ENCODE measurements at regions not wholly inside any gene's neighbourhood (a gene's known extent, or its start where the extent isn't known, plus 50 kb on each side); places are given as distances from the start of the nearest gene placed in this dataset.
"Not testable (repeated sequence)": the region's sequence is repeated elsewhere in the genome, so short reads cannot be mapped to it uniquely, and the experiment has no call there.

DNA sequence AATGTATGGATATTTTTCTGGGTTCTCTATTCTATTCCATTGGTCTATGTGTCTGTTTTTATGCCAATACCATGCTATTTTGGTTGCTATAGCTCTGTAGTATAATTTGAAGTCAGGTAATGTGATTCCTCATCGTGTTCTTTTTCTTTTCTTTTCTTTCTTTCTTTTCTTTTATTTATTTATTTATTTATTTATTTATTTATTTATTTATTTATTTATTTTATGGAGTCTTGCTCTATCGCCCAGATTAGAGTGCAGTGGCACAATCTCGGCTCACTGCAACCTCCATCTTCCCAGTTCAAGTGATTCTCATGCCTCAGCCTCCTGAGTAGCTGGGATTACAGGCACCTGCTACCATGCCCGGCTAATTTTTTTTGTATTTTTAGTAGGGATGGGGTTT is 315.2 kb downstream of the SV2B start:
- DNase-seq: not testable (repeated sequence)

GRCh38 chr15:91420689-91421088 is 320.6 kb downstream of the SV2B start:
- DNase-seq: no peak

DNA sequence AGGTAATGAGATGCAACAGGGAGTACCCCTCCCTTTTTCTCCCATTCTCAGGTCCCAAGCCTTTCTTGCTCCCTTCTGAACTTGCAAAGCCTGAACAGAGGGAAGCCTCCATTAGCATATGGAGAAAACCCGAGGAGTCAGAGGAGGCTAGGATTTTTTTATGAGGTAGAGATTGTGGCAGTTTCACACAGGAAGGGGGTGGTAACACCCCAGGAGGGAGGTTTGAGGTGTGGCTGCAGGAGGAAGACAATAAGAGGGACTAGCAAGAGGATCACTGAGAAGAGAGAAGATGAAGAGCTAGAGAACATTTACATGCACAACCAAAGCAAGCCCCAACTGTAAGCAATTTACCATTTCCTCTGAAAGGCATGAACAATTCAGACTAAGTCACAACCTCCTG is 322.7 kb downstream of the SV2B start:
- DNase-seq: no peak

GRCh38 chr15:91424001-91424400 is 323.9 kb downstream of the SV2B start:
- DNase-seq: no peak

GRCh38 chr15:91426412-91426811 is 326.4 kb downstream of the SV2B start:
- DNase-seq: no peak

- DNase-seq: no peak
Measured at GRCh38 chr15:91429973-91430372, 329.9 kb downstream of the SV2B start.

DNA sequence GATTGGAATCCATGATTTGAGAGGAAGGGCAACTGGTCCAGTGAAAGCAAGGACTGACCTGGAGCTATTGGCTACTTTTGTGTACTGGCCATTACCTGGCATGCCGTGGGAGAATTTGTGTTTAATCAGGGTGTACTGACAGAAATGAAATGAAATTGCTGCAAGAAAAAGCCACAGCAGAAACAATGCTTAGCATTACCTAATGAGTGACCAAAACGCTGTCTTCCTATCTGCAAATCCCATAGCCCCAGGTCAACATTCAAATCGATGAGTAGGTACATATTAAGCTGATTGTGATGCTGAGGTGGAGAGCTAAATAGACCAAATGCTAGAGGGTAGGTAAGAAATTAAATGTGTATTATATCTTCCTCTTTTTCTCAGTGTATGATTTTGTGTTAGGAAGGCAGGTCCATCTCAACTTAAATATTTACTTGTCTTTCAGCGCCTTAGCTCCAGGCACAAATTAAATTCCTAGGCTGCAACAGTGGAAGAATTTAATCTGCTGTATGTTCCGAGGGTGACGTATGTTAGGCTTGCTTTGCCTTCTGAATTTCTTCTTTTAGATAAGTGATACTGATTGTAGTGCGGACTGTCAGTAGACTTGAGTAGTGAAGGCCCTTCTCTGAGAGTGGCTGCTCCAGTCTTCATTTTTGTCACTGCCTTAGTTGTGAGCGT is 331.1 kb downstream of the SV2B start:
- DNase-seq: no peak

DNA sequence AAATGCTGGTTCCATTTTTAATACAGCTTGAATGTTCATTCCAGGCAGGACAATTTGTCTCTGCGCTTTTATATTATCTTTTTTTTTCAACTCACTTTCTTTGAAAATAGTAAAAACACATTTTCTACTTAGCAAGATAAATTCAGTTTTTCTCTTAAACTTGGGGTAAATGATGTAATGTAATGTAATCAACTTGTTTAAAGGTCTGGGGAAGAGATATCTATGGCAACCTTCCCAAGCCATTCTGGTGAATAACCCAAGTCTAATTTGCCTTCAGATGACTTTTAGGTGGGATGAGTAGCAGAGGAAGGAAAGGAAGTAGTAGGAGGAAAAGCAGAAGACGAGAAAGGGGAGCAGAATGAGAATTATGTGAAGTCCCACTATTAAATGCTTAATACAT is 335.1 kb downstream of the SV2B start:
- DNase-seq: no peak

GRCh38 chr15:91444656-91445055 is 344.6 kb downstream of the SV2B start:
- no peak for DNase-seq

- DNase-seq: no peak
Measured at GRCh38 chr15:91445695-91446228, 345.7 kb downstream of the SV2B start.

DNA sequence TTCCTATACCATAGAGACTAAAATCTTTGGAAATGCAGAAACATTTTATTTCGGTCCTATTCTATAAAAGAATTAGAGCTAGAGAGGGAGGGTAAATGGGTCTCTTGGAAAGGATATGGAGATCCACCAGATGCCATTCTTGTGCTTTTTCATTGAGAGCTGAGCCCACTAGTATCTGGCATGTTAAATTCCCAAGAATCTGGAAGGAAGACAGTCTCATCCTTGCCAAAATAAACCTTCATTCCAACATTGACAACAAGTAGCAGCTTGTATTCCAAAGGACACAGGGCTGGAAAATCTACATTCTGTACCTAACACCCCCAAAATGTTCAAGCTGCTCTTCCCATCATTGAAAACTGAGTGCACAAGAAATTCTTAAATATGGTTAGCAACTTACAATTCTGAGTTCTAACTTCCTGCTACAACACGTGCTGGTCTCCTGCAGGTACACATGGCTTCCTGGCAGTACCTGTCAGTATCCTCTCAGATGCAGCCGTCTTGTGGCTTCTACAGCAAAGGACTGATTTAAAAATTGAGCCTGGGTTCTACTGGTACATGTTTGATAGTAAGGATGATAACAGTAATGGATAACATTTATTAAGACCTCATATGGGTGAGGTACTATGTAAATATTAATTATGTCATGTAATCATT is 348.1 kb downstream of the SV2B start:
- no peak for DNase-seq

- not testable (repeated sequence) for DNase-seq
Measured at GRCh38 chr15:91453376-91453775, 353.3 kb downstream of the SV2B start.

GRCh38 chr15:91456251-91456718 is 356.2 kb downstream of the SV2B start:
- no peak for DNase-seq

DNA sequence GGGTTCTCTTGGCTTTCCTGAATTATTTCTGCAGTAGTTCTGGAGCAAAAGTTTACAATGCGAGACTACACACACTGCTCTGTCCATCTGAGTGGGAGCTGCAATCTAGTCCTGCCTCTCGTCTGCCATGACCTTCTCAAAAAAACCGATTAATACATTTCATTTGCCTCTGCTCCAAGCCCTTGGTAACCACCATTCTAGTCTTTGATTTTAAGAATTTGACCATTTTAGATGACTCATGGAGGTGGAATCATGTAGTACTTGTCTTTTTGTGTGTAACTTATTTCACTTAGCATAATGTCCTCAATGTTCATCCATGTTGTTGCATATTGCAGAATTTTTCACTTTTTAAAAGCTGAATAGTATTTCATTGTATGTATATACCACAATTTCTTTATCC is 356.9 kb downstream of the SV2B start:
- DNase-seq: no peak

- no peak for DNase-seq
Measured at GRCh38 chr15:91461377-91461776, 361.3 kb downstream of the SV2B start.

DNA sequence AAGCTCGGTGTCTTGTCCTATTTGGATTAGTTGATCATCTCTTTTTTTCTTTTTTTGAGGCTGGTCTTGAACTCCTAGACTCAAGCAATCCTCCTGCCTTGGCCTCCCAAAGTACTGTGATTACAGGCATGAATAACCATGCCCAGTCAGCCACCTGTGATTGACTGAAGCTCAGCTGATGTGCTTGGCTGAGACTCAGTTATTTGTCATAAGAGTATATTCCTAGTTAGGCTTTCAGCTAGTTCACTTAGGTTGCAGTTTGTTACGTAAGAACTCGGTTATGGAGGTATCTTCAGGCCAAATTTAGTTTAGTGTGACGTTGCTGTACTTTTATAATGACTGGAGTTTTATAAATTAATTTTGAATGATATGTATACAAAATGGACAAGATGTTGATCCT is 365.0 kb downstream of the SV2B start:
- no peak for DNase-seq

DNA sequence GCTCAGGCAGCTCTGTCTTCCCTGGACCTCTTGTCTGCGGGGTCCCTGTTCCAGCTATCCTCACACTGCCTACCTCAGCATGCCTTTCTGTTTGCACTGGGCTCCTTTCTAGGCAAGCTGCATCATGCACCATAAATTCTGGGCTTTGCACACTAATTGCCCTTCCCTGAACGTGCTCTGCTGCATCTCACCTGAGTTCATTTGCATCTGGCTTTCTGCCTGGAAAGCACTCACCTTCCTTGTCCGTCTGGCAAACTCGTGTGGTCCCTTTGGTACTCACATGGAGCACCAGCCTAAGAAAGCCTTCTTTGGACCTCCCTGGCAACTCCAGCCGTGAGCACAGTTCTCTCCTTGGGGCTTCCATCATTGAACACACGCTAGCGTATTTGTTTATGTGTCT is 365.6 kb downstream of the SV2B start:
- peak; percentile 46 for DNase-seq

DNA sequence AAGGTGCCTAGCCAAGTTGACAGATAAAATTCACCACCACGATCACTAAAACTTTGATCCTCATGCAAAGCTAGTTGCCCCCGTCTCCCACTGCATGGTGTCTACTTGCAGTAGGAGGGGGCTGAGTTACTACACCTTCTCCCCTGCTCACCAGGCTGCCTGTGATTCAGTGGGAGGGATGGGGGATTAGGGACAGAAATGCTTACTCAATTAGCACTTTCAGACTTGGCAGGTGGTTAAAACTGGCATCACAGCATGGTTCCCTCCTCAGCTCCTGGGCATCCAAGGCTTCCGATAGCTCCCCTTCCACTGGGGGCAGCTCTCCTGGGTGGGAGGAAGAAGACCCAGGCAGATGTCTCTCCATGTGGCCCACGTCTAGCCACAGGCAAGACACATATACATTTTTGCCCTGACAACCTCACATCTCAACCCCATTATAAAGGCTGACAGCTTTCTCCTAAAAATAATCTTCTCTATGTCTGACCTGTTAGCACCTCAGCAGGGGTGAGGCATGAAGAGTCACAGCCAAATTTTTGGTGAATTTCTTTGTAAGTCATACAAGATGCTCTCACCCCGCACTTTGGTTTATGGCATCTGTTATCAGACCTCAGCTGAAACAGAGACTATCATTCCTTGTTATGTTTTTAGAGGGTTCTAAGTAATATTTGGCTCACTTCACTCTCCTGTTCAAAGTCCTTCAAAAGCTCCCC is 369.0 kb downstream of the SV2B start:
- no peak for DNase-seq

- no peak for DNase-seq
Measured at GRCh38 chr15:91469632-91470567, 369.8 kb downstream of the SV2B start.

DNA sequence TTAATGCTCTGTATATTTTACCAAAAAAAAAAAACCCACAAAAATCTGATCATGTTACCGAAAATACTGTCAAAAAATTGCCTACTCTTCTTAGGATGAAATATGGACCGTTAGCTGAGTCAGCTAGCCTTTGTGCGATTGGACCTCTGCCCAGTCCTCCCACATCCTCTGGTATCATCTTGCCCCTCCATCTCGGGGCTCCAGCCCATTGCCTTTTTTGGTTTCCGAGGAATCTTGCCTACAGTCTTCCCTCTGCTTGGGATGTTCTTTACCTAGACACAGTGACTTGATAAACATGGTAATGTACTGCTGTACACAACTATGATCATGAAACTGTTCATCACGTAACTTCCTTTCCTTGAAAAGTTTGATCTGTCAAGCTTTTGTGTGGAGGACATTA is 371.4 kb downstream of the SV2B start:
- no peak for DNase-seq

- DNase-seq: no peak
Measured at GRCh38 chr15:91472316-91472756, 372.3 kb downstream of the SV2B start.

GRCh38 chr15:91473894-91474545 is 374.0 kb downstream of the SV2B start:
- DNase-seq: no peak

All from NCI-H1436 (cell line).